ENCODE measurements at regions not wholly inside any gene's neighbourhood (a gene's known extent, or its start where the extent isn't known, plus 50 kb on each side); places are given as distances from the start of the nearest gene placed in this dataset.

DNA sequence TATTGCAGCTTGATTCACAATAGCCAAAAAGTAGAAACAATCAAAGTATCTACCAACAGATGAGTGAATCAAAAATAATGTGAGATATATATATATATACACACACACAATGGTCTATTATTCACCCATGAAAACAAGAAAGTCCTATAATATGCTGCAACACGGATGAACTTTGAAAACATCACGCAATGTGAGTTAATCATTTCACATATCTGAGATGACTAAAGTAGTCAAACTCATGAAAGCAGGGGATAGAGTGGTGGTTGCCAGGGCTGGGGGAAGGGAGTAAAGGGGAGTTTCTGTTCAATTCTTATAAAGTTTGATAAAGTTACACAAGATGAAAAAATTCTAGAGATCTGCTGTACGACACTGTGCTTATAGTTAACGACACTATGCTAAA lies 1234.8 kb downstream of the MRPL39 start:
- TF ChIP-seq, protein P1, sequence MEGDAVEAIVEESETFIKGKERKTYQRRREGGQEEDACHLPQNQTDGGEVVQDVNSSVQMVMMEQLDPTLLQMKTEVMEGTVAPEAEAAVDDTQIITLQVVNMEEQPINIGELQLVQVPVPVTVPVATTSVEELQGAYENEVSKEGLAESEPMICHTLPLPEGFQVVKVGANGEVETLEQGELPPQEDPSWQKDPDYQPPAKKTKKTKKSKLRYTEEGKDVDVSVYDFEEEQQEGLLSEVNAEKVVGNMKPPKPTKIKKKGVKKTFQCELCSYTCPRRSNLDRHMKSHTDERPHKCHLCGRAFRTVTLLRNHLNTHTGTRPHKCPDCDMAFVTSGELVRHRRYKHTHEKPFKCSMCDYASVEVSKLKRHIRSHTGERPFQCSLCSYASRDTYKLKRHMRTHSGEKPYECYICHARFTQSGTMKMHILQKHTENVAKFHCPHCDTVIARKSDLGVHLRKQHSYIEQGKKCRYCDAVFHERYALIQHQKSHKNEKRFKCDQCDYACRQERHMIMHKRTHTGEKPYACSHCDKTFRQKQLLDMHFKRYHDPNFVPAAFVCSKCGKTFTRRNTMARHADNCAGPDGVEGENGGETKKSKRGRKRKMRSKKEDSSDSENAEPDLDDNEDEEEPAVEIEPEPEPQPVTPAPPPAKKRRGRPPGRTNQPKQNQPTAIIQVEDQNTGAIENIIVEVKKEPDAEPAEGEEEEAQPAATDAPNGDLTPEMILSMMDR (IDR thresholded peaks at IDR 0.05; ENCODE audit: control insufficient read depth, insufficient read depth, low read depth, low read length, missing control alignments) = no peak
- no peak overlapping the region for H3K4me3 ChIP-seq (ENCODE audit: control insufficient read depth, low read depth, low read length)
- no peak for DNase-seq (ENCODE audit: low read depth)

DNA sequence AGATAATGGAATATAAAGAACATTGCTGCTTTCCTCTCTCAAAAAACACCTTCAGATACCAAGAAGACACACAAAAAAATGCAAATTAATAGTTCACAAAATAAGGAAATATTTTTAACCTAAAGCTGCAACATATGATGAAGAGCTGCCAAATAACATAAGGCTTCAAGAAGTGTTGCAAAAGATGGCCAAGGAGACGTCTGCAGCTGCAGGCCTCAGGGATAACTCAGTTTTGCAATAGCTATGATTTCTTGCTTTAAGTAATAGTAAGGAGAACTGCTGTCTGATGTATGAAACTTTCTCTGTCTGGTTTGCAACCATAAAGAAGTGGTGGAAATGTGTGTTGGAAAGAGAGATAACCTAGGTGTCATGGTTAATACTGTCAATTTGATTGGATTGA lies 1237.5 kb downstream of the MRPL39 start:
- no peak for DNase-seq (ENCODE audit: low read depth)
- TF ChIP-seq, protein P1 (IDR thresholded peaks at IDR 0.05; ENCODE audit: control insufficient read depth, insufficient read depth, low read depth, low read length, missing control alignments) = no peak
- no peak overlapping the region for H3K4me3 ChIP-seq (ENCODE audit: control insufficient read depth, low read depth, low read length)

DNA sequence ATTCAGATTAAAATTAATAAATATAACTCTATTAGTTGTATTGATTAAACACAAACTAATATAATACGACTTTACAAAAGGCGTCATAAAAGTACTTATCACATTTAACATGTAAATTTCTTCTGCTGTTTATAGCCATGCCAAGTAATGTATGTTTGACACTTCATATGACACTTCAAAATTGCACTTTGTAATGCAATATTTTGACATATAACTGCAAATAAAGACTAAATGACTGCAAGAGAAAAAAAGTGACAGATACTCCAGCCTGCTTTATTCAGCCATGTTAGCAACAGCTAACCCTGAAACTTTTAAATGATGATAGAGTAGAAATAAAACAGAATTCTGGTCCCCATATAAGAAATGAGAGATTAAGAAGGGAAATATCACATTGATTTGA lies 1238.0 kb downstream of the MRPL39 start:
- DNase-seq (ENCODE audit: low read depth) = no peak
- no peak overlapping the region for H3K4me3 ChIP-seq (ENCODE audit: control insufficient read depth, low read depth, low read length)
- TF ChIP-seq, protein P1 (IDR thresholded peaks at IDR 0.05; ENCODE audit: control insufficient read depth, insufficient read depth, low read depth, low read length, missing control alignments) = no peak

DNA sequence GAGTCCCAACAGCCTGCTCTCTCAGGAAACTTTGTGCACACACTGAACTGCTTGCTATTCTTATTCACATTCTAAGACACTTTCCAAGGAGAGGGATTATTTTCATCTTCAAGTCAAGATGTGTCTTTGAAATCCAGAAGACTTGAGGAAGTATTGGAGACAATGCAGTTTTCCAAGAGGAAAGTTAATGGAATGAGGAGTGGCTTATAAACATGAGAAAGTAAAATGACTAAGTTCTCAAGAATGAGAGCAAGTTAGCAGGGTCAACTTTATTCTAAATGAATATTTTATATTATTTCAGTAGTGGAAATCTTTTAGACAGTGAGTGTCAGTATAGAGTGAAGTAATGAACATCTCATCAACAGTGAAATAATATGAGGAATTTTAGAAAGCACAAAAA lies 1239.3 kb downstream of the MRPL39 start:
- no peak overlapping the region for H3K4me3 ChIP-seq (ENCODE audit: control insufficient read depth, low read depth, low read length)
- TF ChIP-seq, protein P1 (IDR thresholded peaks at IDR 0.05; ENCODE audit: control insufficient read depth, insufficient read depth, low read depth, low read length, missing control alignments) = no peak
- no peak for DNase-seq (ENCODE audit: low read depth)

DNA sequence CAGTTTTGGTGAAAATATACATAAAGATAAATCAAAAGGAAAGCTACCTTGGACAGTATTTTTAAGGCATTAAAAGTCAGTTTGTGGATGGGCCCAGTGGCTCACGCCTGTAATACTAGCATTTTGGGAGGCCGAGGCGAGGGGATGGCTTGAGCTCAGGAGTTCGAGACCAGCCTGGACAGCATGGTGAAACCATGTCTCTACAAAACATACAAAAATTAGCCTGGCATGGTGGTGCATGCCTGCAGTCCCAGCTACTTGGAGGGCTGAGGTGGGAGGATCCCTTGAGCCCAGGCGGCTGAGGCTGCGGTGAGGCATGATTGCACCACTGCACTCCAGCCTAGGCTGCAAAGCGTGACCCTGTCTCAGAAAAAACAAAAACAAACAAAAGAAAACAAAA lies 1253.8 kb downstream of the MRPL39 start:
- TF ChIP-seq, protein P1 (IDR thresholded peaks at IDR 0.05; ENCODE audit: control insufficient read depth, insufficient read depth, low read depth, low read length, missing control alignments) = no peak
- DNase-seq (ENCODE audit: low read depth) = no peak
- no peak overlapping the region for H3K4me3 ChIP-seq (ENCODE audit: control insufficient read depth, low read depth, low read length)

DNA sequence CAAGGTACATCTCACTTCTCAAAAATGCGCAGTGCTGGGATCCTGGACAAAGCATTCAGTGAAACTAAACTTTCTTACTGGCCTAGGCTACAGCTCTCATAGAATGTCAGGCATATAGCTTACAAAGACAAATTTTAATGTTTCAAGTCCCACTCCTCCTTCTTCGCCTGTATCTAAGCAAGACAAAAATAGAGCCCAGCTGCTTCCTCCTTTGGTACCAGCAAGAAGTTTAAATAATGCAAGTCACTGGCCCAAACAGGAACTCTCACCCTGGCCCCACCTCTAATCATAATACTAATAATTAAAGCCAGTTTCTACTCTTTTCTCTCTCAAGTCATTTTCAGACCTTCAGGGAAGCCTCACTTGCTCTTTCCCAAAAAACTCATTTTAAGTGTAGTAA lies 1267.9 kb downstream of the MRPL39 start:
- no peak overlapping the region for H3K4me3 ChIP-seq (ENCODE audit: control insufficient read depth, low read depth, low read length)
- TF ChIP-seq, protein P1 (IDR thresholded peaks at IDR 0.05; ENCODE audit: control insufficient read depth, insufficient read depth, low read depth, low read length, missing control alignments) = no peak
- DNase-seq (ENCODE audit: low read depth) = no peak

DNA sequence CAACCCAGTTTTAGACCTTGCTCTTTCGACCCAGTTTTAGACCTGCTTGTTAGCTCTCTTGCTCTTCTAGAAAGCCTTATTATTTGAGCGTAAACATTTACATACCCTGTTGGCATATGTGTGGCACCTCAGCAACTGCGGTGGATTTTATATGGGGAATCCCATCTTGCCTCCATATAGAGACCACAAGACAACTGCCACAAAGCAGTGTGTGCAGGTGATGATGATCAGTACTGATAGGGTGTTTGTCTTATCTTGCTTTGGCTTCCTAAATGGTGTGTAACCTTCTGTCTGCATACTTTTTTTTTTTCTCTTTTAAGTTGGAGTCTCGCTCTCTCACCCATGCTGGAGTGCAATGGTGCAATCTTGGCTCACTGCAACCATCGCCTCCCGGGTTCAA lies 1270.8 kb downstream of the MRPL39 start:
- TF ChIP-seq, protein P1 (IDR thresholded peaks at IDR 0.05; ENCODE audit: control insufficient read depth, insufficient read depth, low read depth, low read length, missing control alignments) = no peak
- no peak for DNase-seq (ENCODE audit: low read depth)
- no peak overlapping the region for H3K4me3 ChIP-seq (ENCODE audit: control insufficient read depth, low read depth, low read length)

Measured in AG09309 (cell line).